GM12875 (cell line): ENCODE measurements at regions not wholly inside any gene's neighbourhood (a gene's known extent, or its start where the extent isn't known, plus 50 kb on each side); places are given as distances from the start of the nearest gene placed in this dataset.

Experiments
- H3K4me3 ChIP-seq: one replicate; pipeline ENCODE4 v1.5.1; 2011; ENCODE audit warnings: low read depth, low read length, control low read depth
- CTCF ChIP-seq: IDR thresholded peaks from 2 replicates; pipeline ENCODE4 v1.5.1; 2011; ENCODE audit warnings: low read depth, mild to moderate bottlenecking, control low read depth, inconsistent platforms, low read length, moderate library complexity, borderline replicate concordance; ENCODE audit not compliant: insufficient read depth

GRCh38 chr10:123446449-123447156 is 219.6 kb upstream of the GPR26 start:
- H3K4me3 ChIP-seq, result no peak overlapping the region
- no peak for TF ChIP-seq CTCF

GRCh38 chr10:123449234-123449962 is 216.8 kb upstream of the GPR26 start:
- TF ChIP-seq CTCF, result no peak
- H3K4me3 ChIP-seq, result no peak overlapping the region

DNA sequence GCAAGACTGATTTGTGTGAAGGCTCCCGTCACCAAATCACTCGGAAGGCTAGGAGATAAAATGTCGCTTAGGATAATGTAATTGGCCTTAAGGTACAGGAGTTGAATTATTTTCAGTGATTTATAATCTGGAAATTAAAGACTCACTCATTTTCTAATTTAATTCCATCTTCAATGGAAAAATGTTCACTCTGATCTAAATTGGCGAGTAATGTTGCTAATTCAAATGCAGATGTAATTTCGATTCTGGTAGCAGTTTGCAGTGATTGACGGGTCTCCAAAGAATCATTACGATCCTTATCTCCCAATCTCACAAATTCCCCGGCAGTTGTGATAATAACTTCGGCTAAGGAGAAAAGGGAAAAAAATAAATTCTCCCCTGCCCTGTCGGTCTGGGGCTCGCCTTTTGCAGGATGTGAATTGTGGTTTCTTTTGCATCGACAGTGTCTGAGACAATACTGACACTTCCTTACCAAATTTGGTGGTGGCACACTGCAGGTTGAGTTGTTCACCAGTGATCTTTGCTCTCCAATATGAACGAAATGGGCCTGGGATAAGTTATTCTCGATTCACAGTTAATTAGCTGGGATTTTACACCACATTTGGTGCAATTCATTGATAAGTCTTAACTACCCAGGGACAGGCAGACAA is 215.1 kb upstream of the GPR26 start:
- no peak overlapping the region for H3K4me3 ChIP-seq
- no peak for TF ChIP-seq CTCF

- no peak overlapping the region for H3K4me3 ChIP-seq
- TF ChIP-seq CTCF, result no peak
Observed at GRCh38 chr10:123451618-123452245, 214.4 kb upstream of the GPR26 start.

DNA sequence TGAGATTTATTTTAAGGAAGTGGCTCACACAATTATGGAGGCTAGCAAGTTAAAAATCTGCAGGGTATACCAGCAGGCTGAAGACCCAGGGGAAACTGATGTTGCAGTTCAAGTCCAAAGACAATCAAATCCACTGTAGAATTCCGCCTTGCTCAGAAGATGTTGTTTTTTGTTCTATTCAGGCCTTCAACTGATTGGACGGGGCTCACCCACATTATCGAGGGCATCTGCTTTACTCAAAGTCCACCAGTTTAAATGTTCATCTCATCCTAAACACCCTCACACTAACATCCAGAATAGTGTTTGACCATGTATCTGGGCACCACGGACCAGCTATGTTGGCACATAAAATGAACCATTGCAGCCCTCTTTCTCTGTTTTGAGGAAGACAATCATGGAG is 211.2 kb upstream of the GPR26 start:
- no peak overlapping the region for H3K4me3 ChIP-seq
- no peak for TF ChIP-seq CTCF

DNA sequence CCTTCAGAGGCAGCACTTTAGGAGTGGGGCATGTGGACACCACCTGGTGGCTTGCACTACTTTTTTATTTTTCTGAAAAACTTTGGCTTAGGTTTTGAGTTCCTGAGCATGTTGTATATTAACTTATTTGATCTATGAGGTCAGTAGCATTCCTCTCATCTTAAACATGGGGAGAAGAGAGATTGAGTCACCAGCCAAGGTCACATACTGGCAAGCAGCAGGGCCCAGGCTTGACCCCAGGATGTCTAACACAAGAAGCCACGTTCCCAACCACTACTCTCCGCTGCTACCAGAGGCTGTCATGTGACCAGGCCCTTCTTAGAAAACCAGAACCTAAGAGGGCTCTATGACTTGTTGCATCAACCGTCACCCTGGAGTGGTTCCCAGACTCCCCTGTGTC is 210.3 kb upstream of the GPR26 start:
- no peak for TF ChIP-seq CTCF

More for the DNA sequence above, 210.3 kb upstream of the GPR26 start:
- no peak overlapping the region for H3K4me3 ChIP-seq
